NCI-H1930 (cell line): ENCODE measurements at regions not wholly inside any gene's neighbourhood (a gene's known extent, or its start where the extent isn't known, plus 50 kb on each side); places are given as distances from the start of the nearest gene placed in this dataset.

ENCODE experiments used
- DNase-seq, 2 experiments: peaks; one replicate each; lab custom pipeline; 2025; lab: John Stamatoyannopoulos, UW

DNA sequence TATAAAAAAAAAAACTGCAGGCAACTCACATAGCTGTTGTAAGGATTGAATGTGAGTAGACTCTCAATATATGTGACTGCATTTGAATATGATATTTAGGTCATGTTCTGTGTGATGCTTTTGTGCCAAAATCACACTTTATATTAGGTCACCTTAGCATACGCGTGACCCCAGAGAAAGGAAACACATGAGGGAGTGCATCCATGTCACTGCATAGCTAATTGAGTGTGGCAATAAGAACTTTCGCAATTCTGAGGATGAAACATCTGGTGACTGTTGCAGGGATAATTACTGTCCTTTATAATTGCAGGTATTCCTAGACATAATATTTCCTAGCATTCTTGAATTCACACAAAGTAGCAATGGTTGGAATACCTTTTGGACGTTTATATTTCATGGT lies 459.5 kb upstream of the KLF4 start:
- DNase-seq: no peak

DNA sequence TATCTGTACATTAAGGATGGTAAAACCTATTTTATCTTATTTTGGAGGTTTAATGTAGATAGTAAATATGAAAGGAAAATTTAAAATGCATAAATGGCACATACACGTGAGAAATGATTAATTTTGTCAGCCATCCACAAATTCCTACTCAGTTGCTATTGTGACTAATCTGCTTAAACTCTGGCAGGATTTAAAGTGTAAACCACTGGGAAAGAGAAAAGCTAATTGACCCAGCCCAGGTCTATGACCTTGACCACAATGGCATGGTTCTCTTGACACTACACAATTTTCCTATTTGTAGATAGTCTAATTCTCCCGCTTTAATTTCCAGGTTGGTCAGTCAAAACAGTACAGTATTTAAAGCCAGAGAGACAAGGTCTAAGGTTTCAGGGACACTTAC lies 459.0 kb upstream of the KLF4 start:
- DNase-seq: no peak

DNA sequence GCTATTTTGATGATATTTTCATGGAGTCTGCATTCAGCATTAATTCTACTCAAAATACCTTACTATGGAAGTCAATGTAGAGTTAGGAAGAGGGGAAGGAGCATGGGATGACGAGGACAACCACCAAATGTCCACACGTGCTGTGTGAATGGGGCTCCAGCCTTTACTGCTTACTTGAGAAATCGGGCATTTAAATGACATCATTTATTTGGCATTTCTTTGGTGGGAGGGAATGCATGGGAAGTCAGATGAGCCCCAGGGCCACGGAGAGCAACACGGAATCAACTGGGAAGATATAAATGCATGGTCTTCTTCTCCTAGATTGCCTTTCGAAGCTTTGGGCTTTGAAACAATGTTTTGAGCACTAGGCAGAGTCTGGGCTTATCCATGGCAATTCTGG lies 458.5 kb upstream of the KLF4 start:
- no peak for DNase-seq

- no peak for DNase-seq
These were observed 457.0 kb upstream of the KLF4 start for GRCh38 chr9:107946364-107947141.

- no peak for DNase-seq
These were observed 456.4 kb upstream of the KLF4 start for GRCh38 chr9:107945961-107946360.

DNA sequence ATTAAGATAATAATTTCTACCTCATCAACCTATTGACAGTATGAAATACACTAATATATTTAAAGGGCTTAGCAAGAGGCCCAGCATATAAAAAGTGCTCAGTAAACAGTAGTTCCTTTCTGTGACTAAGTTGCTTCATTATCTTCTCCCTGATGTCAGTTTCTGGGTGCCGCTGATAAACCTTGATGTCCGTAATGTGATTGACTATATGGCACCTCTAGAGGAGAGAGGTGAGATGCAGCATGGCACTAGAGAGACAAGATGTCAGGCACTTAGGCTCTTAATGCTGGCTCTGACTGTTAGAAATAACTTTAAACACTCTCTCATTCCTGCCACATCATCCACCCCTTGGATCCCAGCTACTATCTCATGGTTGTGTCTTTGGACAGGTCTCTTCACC lies 455.9 kb upstream of the KLF4 start:
- no peak for DNase-seq

GRCh38 chr9:107944387-107944786 lies 454.8 kb upstream of the KLF4 start:
- DNase-seq: no peak

DNA sequence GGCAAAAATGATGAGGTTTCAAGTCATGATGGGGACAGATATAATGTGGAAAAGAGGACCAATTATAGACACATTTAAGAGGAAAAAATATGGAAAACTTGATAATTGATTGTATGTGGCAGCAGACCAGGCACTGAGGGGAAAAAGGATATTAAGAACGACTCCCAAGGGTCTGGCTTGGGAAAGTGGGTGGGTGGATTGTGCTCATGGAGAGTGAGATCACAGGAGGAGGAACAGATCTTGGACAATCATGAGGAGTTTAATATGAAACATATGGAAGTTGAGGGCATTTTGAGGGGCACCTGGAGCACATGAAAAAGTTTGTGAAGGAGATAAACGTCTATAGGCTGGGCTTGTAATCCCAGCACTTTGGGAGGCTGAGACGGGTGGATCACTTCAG lies 454.3 kb upstream of the KLF4 start:
- no peak for DNase-seq

- no peak for DNase-seq
These were observed 453.3 kb upstream of the KLF4 start for GRCh38 chr9:107942856-107943255.

DNA sequence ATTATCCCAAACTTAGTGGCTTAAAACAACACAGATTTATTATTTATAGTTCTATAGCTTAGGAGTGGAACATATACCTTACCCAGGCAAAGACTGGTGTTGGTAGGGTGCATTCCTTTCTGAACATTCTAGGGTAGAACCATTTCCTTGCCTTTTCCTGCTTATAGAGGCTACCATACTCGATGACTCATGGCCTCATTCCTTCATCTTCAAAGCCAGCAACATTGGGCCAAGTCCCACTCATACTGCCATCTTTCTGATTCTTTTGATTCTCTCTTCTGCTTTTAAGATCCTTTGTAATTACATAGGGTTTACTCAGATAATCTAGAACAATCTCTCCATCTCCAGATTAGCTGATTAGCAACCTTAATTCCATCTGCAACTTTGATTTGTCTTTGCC lies 452.7 kb upstream of the KLF4 start:
- DNase-seq: no peak

DNA sequence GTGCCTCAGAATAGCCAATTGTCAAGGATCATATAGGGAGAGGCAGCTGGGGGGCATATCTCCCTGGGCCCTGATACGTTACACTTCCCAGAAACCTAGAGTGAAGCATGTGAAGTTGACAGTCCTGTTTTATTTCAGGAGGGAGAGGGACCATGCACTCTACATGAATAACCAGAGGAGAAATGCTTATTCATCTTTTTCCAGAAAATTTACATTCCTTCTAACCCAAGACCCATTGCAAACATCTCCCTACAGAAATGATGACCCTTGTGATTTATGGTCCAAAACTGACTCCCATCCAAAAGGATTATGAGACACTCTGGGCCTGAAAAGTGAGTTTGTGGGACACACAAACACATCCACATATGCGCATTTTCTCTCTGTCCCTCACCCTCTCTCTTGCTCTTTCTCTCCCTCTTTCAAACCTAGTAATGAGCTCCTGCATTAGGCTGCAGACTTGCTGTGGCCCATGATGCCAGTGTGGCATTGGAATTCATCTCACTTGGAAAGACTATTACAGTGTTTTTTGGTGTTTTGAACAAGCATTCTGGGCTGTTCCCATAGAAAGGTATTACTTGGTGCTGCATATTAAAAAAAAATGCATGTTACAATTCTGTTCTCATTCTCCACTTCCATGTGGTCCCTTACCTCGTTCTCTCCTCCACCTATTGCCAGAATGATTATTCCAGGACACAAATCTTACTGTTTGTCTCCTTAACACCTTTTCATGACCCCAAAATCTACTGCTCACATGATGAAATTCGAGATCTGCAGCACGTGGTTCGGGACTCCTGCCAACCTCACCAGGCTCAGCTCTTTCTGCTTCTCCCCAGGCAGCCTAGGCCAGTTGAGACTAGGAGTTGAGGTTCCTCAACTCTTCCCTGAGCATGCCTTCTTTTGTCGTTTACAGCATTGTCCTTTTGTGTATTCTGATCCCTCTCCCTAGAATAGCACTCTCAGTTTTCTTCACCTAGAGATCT lies 451.3 kb upstream of the KLF4 start:
- DNase-seq: no peak

DNA sequence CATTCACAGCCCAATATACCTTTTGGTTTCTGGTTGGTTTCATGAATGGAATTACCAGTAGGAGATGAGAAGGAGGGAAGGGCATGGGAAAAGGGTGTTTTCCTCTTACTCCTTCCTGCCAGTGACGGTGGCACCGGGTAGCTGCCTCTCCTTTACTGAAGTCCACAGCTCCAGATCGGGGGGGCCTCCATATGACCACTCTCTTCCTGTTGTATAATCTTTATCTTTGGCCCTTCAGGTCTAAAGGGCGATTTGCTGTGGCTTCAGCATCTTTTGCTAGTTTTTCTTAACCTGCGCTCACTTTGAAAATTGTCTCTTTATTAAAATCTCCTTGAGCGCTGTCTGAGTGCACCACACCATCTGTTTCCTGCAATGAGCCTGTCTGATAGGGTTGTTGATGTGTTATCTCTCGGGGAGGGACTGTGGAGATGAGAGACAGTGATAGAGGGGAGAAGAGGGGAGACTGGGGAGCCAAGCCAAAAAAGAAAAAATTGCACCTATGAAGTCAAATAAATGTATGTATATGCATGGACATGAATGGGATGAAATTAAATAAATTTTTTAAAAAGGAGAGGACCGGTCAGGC lies 449.3 kb upstream of the KLF4 start:
- DNase-seq: no peak

GRCh38 chr9:107935931-107936330 lies 446.4 kb upstream of the KLF4 start:
- DNase-seq: no peak

- no peak for DNase-seq
These were observed 443.9 kb upstream of the KLF4 start for GRCh38 chr9:107933516-107933915.

- no peak for DNase-seq
These were observed 443.5 kb upstream of the KLF4 start for GRCh38 chr9:107933097-107933496.

DNA sequence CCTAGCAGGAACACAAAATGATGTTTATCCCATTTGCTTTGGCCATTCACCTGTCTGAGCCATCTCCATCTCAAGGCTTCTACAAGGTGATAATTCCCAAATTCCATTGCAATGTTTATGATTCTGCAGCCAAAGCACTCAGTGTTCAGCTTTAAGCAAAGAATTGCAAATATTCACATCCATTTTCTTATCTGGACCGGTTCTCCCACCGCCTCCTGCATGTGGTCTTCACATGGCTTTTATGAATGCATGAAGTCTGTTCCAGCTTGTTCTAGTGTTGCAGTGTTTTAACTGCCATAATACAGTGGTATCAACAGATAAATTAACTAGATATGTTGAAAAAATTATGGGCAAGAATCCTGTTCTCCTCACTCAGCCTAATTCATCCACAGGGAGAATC lies 443.0 kb upstream of the KLF4 start:
- DNase-seq: no peak

- DNase-seq: no peak
These were observed 442.5 kb upstream of the KLF4 start for GRCh38 chr9:107932046-107932445.

GRCh38 chr9:107931071-107931715 lies 441.6 kb upstream of the KLF4 start:
- no peak for DNase-seq

- DNase-seq: no peak
These were observed 439.9 kb upstream of the KLF4 start for GRCh38 chr9:107929443-107929842.

DNA sequence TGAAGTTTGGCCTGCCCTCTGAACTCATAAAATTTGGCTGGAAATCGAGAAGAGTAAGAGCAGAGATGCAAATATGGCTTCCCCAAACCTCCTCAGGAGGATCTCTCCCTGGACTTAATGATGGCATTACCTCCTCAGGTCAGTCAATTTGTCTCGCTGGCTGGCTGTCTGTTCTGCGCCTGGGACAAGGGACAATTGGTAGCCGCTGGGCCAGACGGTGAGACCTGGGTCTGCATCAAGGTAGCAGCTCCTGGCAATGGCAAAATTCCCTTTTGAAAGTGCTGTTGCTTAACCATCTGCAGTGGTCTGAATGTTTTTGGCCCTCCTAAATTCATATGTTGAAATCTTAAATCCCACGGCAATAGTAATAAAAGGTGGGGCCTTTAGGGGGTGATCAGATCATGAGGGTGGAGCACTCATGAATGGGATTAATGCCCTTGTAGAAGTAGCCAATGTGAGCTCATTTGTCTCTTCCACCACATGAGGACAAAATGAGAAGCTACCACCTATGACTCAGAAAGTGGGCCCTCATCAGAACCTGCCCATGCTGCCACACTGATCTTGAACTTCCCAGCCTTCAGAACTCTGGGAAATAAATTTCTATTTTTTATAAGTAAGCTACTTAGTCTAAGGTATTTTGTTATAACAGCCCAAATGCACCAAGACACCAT lies 439.3 kb upstream of the KLF4 start:
- DNase-seq: no peak

GRCh38 chr9:107927276-107927675 lies 437.7 kb upstream of the KLF4 start:
- no peak for DNase-seq
